Posterior vena cava (tissue), 2 donors: ENCODE measurements at regions not wholly inside any gene's neighbourhood (a gene's known extent, or its start where the extent isn't known, plus 50 kb on each side); places are given as distances from the start of the nearest gene placed in this dataset.

Experiments used
- DNase-seq: peaks from one replicate; pipeline ENCODE4 v3.0.0-alpha.2; 2020; ENCODE audit warnings: low spot score
- intact Hi-C, 2 donors: fragments of 100-400 bp; cut with DNase I; formaldehyde crosslinking; loops; one replicate each; pipeline versions ENCODE4 v1.14.1 to v1.14.2; 2022 to 2023
- donor health status: DM: yes; HTN: yes; CAD: no.
- donor health status: DM: yes; HTN: yes; CAD: no.

- no peak for DNase-seq
- intact Hi-C loops: no loop called here
These were observed 198.2 kb upstream of the PCSK5 start for GRCh38 chr9:75692309-75692708.

GRCh38 chr9:75695921-75696320, 194.6 kb upstream of the PCSK5 start:
- no peak for DNase-seq
- intact Hi-C loops: no loop called here

GRCh38 chr9:75699017-75699416, 191.5 kb upstream of the PCSK5 start:
- intact Hi-C loops: no loop called here

GRCh38 chr9:75699625-75700251, 190.7 kb upstream of the PCSK5 start:
- intact Hi-C loops: no loop called here
- no peak for DNase-seq

More at GRCh38 chr9:75699017-75699416, 191.5 kb upstream of the PCSK5 start:
- DNase-seq: no peak

- no peak for DNase-seq
- intact Hi-C loops: no loop called here
These were observed 190.2 kb upstream of the PCSK5 start for GRCh38 chr9:75700252-75700640.

- intact Hi-C loops: no loop called here
- no peak for DNase-seq
These were observed 183.3 kb upstream of the PCSK5 start for GRCh38 chr9:75707191-75707590.

- DNase-seq: no peak
- intact Hi-C loops: no loop called here
These were observed 180.8 kb upstream of the PCSK5 start for GRCh38 chr9:75709698-75710097.

GRCh38 chr9:75712700-75713099, 177.8 kb upstream of the PCSK5 start:
- intact Hi-C loops: no loop called here

GRCh38 chr9:75713335-75713734, 177.1 kb upstream of the PCSK5 start:
- no peak for DNase-seq
- intact Hi-C loops: no loop called here

More at GRCh38 chr9:75712700-75713099, 177.8 kb upstream of the PCSK5 start:
- no peak for DNase-seq

- intact Hi-C loops: no loop called here
- DNase-seq: no peak
These were observed 175.1 kb upstream of the PCSK5 start for GRCh38 chr9:75715360-75715759.

- intact Hi-C loops: no loop called here
These were observed 171.8 kb upstream of the PCSK5 start for GRCh38 chr9:75718677-75719076.

GRCh38 chr9:75728391-75728790, 162.1 kb upstream of the PCSK5 start:
- DNase-seq: no peak
- intact Hi-C loops: no loop called here

More at GRCh38 chr9:75718677-75719076, 171.8 kb upstream of the PCSK5 start:
- DNase-seq: no peak

- DNase-seq: no peak
- intact Hi-C loops: no loop called here
These were observed 155.7 kb upstream of the PCSK5 start for GRCh38 chr9:75734802-75735201.

- peak; percentile 63 for DNase-seq
These were observed 150.4 kb upstream of the PCSK5 start for GRCh38 chr9:75739884-75740611.

GRCh38 chr9:75743855-75744254, 146.6 kb upstream of the PCSK5 start:
- intact Hi-C loops: no loop called here
- no peak for DNase-seq

More at GRCh38 chr9:75739884-75740611, 150.4 kb upstream of the PCSK5 start:
- intact Hi-C loops: no loop called here

GRCh38 chr9:75754080-75754479, 136.4 kb upstream of the PCSK5 start:
- intact Hi-C loops: no loop called here

GRCh38 chr9:75775166-75775565, 115.3 kb upstream of the PCSK5 start:
- DNase-seq: no peak
- intact Hi-C loops: no loop called here

More at GRCh38 chr9:75754080-75754479, 136.4 kb upstream of the PCSK5 start:
- no peak for DNase-seq

- no peak for DNase-seq
- intact Hi-C loops: no loop called here
These were observed 114.3 kb upstream of the PCSK5 start for GRCh38 chr9:75775966-75776691.

- DNase-seq: no peak
- intact Hi-C loops: no loop called here
These were observed 110.3 kb upstream of the PCSK5 start for GRCh38 chr9:75780185-75780584.

GRCh38 chr9:75788006-75788634, 102.4 kb upstream of the PCSK5 start:
- intact Hi-C loops: no loop called here
- no peak for DNase-seq
